DMS114 treated with DMSO at 0.1 percent for 48 hours (cell line): ENCODE measurements at regions not wholly inside any gene's neighbourhood (a gene's known extent, or its start where the extent isn't known, plus 50 kb on each side); places are given as distances from the start of the nearest gene placed in this dataset.
"Not testable (repeated sequence)": the region's sequence is repeated elsewhere in the genome, so short reads cannot be mapped to it uniquely, and the experiment has no call there.

ENCODE experiments used
- DNase-seq: peaks from one replicate; lab custom pipeline; 2025; ENCODE audit not compliant: unreplicated experiment; lab: John Stamatoyannopoulos, UW

DNA sequence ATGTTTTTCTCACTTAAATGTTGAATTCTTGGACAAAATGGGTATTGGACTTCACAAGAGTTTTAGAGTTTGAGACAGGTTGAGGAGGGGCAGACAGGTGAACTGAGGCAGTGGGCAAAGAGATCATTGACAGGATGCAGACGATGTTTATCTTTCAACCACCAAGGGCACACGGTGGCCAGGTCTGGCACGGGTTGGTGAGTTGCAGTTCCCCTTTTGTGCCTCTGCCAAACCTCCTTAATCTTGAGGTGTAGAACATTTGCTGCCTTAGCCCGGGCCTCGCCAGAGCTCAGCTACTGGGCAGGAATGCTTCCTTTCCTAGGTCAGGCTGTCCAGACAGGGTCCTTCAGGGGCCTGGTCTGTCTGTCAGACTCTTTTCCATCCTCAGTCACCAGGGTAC lies 567.4 kb upstream of the SOX9 start:
- no peak for DNase-seq

DNA sequence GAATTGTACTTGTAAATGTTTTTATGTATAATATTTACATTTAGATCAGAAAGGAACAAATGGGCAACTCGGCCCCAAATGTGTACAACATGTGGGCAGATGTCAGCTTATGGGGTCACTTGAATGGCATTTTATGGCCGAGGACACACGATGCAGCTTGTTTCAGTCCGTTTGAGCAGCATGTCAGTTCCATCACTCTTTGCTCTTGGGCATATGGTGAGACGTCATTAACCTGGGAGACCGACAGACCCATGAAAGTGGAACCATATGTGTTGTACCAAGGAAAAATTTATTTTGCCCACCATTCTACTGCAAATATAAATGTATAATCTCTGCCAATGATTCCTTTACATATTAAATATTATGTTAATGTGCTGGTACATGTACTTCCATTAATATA lies 561.9 kb upstream of the SOX9 start:
- DNase-seq = no peak

DNA sequence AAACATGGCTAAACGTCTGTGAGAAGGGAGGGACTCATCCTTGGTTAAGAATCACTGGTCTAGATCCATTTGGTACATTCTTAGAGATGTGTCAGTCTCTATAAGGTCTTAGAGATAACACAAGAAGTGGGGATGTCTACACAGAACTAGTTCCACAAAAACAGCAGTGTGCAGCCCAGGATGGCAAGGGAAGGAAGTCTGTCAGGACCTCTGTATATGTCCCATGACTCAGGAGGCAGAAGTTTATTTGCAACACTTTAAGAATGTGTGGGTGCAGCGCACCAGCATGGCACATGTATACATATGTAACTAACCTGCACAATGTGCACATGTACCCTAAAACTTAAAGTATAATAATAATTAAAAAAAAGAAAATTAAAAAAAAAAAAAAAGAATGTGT lies 548.5 kb upstream of the SOX9 start:
- no peak for DNase-seq

DNA sequence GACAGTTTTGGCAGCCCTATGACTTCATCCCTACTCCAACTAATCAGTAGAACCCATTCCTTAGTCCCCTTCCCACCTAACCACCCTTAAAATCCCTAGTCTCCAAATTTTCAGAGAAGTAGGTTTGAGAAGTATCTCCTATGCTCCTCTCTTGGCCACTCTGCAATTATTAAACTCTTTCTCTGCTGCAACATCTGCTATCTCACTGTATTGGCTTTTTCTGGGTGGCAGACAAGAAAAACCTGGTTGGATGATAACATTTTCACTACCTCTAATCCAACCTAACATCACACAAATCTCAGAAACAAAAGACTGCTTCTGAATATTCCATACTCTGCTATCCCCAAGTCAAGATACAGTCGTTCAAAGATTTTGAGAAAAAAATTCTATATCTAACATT lies 542.4 kb upstream of the SOX9 start:
- DNase-seq = no peak

DNA sequence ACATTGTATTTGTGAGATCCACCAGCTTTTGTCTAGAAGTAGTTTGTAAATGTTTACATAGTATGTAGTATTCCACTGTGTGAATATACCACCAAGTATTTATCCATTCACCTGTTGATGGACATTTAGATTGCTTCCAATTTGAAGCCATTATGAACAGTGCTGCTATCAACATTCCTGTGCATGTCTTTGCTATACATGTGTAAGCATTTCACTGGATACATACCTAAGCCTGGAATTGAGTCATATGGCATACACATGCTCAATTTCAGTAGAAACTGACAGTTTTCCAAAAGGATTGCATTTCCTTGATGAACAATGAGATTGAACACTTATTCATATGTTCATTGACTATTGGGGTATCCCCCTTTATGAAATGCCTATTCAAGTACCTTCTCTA lies 540.6 kb upstream of the SOX9 start:
- DNase-seq = no peak

DNA sequence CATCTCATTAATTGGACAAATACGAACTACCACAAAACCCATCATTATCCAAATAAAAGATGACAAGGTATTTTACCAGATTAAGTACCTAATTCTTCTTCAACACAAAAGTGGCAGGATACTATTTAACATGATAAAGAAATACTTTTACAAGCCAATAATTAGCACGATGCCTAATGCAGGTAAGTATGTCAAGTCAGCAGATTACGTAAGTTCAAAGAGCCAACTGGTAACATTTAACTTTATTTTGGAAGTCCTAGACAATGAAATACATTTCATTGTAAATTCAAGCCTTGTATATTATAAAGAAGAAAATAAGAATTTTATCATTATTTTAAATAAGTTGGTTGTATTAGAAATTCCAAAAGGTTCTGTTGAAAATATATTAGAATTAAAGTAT lies 535.3 kb upstream of the SOX9 start:
- DNase-seq = no peak

DNA sequence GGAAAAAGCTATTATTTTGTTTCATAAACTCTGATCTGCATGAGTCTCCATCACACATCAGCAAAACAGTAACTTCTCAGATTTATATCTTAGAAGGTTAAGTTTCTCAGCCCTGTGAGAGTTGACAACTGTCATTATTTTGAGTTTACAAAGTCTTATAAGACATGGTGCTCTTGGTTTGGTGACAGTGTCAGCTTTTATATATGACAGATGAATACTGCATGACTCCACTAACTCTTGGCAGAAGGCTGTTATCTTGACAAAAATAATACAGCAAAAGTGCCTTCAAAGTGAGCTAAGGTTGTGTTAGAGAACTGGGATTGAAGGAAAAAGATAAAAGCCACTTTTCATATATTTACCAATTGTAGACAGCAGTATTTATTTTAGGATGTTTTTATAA lies 528.4 kb upstream of the SOX9 start:
- DNase-seq = no peak

DNA sequence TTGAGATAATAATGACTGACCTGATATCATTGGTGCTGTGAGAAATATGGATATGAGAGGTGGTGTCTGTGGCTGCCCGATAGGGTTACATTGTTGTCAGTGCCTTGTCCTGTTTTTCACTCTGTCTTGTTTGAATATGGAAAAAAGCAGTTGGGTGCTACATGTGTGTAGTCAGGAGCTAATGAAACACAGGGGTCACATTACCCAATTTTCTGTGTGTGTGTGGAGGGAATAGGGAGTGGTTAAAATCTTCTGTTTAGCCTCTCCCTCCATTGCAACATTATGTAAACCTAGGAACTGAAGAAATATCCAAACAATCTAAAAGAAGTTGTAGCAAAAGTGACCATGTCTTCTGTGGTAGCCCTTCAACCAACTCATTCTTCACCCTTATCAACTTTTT lies 527.7 kb upstream of the SOX9 start:
- no peak for DNase-seq

DNA sequence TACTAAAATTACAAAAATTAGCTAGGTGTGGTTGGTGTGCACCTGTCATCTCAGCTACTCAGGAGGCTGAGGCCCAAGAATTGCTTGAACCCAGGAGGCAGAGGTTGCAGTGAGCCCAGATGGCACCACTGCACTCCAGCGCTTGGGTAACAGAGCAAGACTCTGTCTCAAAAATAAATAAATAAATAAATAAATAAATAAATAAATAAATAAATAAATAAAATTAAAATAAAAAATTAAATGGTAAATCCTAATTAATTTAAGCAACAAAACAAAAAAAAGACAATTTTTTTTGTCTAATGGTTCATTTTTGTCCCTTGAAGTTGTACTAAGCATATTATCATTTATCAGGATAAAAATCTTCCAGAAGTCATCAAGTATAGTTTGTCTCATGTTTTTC lies 521.2 kb upstream of the SOX9 start:
- not testable (repeated sequence) for DNase-seq

DNA sequence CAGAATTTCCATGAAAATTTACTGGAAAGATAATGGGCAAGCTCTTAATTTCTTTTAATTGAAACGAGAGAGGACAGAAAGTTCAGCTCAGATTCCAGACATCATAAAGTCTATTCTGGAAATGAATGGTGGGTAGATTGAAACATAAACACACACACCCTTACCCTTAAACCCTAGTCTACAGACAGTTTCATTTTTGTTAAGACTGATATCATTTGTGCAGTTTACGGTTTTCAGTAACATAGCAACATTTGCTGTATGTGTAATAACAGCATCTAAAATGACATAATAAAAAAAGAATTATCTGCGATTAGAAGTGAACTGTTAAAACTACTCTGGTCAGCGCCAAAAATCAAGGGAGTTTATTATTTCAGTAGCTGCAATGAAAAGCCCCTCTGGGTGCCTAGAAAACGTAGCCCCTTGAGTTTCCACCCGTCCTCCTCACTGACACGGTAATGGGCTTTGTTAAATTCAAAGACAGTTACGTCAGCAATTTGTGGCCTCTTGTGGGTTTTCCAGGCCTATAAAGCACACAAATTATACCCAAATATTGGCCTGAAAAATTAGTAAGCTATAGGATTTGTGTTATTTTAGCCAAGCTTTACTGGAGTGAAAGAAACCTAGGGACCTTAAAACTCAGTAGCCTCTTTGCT lies 520.6 kb upstream of the SOX9 start:
- DNase-seq = no peak

DNA sequence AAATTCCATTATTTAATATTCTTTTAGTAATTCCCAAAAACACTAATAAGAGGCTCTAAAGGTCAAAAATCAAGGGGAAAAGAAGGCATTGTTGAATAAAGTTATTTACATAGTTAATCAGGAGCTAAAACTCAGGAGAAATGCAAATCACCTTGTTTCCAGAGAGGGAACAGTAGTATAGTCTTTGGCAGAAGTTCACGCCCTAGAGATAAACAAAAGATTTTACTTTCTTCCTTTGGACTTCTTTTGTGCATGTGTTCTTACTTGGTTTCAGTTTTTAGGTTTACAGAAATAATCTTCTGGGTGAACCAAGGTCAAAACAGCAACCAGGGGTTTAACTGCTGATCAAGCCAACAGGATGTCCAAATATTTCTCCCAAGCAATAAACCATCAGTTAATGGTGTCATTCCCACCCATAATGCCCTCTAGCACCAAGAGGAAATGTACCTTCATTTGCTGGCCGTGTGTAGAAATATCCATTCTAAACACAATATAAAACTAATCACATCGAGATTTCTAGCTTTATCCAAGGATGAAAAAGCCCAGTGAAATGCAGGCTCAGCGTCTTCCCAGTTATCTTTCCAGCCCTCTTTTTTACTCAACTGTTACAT lies 518.8 kb upstream of the SOX9 start:
- no peak for DNase-seq

DNA sequence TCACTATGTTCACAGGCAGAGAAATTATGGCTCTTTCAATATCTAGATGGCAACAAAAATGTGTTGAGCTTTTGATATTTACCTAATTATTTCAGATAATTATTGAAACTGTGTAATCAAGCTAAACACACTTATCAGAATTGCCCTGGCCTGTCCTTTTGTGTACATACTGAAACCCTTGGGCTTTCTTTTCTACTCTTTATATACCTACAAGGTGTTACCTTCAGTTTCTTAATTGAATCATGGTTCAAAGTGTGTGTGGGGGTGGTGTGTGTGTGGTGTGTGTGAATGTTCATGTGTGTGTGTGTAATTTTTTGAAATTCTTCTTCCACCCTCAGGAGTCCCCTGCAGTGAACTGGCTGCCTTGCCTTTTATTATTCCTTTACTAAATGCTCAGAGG lies 506.8 kb upstream of the SOX9 start:
- no peak for DNase-seq

DNA sequence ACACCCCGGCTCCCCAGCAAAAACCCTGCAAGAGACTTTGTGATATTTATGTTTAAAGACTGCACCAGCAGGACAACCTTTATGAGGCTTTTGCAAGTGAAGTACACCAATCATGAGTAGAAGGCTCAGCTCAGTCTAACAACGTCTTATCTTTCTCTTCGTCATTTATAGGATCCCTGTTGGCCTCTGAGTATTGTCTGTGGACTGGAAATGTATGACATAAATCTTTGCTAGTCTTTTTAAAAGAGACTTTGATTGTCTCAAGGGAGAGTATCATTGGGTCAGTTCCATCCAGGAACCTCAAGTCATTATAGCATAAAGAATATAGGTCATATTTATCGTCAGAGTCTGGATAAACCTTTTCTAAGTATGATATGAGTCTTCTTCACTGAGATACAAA lies 505.0 kb upstream of the SOX9 start:
- no peak for DNase-seq

DNA sequence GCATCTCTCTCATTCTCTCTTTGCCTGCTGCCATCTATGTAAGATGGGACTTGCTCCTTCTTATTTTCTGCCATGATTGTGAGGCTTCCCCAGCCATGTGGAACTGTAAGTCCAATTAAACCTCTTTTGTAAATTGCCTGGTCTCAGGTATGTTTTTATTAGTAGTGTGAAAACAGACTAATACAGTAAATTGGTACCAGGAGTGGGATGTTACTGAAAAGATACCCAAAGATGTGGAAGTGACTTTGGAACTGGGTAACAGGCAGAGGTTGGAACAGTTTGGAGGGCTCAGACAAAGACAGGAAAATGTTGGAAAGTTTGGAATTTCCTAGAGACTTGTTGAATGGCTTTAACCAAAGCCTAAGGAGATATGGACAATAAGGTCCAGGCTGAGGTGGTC lies 503.1 kb upstream of the SOX9 start:
- DNase-seq = not testable (repeated sequence)

DNA sequence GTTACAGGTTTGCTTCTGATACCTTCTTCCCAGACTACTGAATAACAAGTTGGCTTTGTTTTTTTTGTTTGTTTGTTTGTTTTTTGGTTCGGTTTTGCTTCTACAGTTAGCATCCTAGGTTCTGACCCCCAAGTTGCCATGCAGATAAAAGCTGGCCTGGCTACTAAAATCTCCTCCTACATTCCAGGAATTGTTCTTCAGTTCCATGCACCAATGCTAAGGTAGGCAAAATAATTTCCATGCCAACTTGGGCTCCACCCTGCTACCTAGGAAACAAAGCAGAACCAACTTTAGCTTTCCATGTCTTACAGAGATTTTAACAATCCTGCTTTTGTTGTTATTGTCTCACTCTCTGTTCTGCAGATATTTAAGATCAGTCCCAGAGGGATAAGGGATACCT lies 495.5 kb upstream of the SOX9 start:
- DNase-seq = no peak

DNA sequence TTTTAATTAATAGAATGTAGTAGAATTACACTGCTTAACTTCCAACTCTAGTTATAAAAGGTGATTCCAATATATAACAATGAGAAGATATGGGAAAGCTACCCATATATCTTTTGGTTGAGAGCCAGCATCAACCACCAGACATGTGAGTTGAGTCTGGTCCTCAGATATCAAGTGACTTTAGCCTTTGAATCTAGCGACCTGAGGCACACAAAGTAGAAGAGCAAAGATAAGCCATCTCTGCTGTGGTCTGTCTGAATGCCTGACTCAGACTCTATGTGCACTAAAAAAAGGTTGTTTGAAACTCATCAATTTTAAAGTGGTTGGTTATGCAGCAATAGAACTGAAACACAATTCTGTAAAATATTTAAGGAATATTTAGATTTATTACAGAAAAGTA lies 492.5 kb upstream of the SOX9 start:
- no peak for DNase-seq

DNA sequence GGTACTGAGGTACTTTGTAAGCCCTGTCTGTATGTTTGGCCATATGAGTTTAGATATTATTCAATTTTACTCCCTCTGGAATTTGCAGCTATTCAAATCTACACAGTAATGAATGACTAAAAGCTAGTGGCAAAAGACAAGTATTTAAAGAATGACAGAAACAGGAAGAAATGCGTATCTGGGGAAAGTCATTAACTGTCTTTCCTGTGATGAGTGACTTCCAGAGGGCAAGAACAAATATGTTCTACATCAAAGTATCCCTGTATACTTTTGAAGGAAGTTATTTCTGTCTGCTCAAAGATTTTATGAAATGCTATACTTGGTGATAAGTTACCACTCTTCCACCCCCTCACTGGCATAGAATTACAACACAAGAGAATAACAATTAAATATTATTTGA lies 489.3 kb upstream of the SOX9 start:
- DNase-seq = no peak

DNA sequence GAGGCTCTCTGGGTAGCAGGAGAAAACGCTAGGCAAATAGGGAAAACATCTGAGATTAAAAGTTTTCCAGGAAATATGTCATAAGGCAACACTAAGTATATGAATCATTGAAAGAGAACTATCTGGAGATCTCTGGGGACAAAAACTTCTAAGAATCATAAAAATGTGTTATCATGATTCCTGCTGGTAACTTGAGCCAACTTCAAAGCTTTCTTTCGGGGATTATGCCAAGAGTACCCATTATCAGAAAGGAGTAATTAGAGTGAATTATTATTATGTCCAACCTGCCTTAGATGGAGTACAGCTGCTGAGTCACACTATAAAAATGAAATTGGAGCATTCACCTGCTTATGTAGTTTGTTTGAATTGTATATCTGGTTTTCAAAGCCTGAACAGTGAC lies 488.5 kb upstream of the SOX9 start:
- DNase-seq = no peak

DNA sequence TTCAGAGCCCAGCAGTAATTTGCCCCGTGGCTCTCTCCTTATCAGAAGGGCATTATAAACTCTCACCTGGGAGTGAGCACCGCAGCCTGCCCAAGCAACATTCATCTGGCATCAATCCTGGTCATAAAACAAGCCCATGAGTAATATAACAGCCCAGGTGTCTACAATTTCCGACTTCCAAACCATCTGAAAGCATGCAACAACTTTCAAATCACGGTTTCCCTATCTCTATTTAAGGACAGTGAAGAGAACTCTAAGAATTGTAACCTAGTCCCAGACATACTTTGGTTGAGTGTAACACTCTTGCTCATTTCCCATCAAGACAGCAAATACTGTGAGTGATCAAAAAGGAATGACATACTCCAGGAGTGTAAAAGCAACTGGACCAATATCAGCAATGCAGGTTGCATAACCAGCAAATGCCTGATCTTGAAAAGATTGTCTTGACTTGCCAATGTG lies 487.4 kb upstream of the SOX9 start:
- DNase-seq = no peak

DNA sequence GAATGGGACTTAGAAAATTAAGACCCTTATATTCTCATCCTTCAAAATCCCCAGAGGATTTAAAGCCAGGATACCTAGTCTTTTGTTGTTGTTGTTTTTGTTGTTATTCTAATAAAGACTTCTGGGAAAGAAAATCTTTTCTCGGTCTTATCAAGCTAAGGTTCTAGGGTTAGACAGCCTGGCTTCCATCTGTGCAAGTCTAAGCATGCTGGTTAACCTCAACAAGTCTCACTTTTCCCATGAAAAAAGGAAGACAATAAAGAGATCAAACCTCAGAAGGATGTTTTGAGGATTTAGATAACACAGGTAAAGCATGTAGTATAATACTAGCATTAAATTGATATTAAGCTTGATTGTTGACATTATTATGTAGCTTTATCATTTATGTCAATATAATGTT lies 486.4 kb upstream of the SOX9 start:
- no peak for DNase-seq

DNA sequence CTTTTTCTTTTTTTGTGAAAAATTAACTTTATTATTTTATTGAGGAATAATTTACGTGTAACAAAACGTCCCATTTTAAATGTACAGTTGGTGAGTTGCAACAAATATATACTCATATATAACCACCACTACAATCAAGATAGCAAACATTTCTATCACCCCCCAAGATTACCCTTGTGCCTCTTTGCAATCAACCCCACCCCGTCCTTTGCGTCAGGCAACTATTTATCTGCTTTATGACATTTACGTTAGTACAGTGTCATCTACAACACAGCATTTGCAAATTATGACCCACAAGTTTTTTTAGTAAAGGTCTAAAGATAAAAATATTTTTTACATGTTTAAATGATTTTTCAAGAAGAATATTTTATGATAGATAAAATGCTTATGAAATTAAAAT lies 485.6 kb upstream of the SOX9 start:
- no peak for DNase-seq

DNA sequence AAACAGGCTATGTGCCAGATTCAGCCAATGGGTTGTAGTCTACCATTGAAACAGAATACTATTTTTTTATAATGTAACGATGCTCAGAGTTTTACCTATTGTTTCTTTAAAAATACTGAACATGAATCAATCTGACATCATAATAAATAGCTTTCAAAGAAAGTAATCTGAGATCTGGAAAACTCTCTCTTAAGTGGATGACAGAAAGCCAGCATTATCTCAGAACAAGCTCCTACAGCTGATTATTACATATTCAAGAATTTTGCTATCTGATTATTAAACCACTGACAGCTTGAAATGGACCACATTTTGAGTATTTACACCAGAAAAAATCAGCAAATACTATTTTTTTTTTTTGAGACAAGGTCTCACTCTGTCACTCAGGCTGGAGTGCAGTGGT lies 484.2 kb upstream of the SOX9 start:
- DNase-seq = no peak

DNA sequence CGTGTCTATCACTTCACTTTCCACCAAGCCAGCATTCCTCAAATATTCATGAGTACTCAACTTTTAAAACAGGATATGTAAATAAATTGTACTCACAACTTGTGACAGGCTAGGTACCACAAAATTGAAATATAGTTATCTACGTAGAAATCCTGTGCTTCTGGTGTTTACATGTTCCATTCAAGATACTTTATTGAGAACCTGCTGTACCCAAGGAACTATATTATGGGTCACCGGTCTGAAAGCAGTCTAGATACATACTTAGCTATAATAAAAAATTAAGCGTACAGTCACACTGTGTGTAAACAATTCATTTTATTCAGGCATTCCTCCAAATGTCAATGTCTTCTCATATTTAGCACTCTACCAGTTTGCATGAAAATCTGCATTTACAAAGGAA lies 482.2 kb upstream of the SOX9 start:
- DNase-seq = no peak
